ENCODE measurements at regions not wholly inside any gene's neighbourhood (a gene's known extent, or its start where the extent isn't known, plus 50 kb on each side); places are given as distances from the start of the nearest gene placed in this dataset.

- TF ChIP-seq, protein P1, sequence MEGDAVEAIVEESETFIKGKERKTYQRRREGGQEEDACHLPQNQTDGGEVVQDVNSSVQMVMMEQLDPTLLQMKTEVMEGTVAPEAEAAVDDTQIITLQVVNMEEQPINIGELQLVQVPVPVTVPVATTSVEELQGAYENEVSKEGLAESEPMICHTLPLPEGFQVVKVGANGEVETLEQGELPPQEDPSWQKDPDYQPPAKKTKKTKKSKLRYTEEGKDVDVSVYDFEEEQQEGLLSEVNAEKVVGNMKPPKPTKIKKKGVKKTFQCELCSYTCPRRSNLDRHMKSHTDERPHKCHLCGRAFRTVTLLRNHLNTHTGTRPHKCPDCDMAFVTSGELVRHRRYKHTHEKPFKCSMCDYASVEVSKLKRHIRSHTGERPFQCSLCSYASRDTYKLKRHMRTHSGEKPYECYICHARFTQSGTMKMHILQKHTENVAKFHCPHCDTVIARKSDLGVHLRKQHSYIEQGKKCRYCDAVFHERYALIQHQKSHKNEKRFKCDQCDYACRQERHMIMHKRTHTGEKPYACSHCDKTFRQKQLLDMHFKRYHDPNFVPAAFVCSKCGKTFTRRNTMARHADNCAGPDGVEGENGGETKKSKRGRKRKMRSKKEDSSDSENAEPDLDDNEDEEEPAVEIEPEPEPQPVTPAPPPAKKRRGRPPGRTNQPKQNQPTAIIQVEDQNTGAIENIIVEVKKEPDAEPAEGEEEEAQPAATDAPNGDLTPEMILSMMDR (conservative IDR thresholded peaks at IDR 0.05): no peak
- no peak overlapping the region for H4K5ac ChIP-seq (ENCODE audit: insufficient read length, low read depth, low read length)
- no peaks in the 10 kb centered on the region; the same call in 1 of the 2 replicates for H3K79me2 ChIP-seq (ENCODE audit: insufficient read depth, low read length)
- WGBS (ENCODE audit: extremely low coverage, insufficient read length, low lambda C conversion rate): no CpG with 5 or more reads among the region's 3 CpGs
- H3K9me3 ChIP-seq (ENCODE audit: control insufficient read depth, low read depth, low read length): no peaks in the 10 kb centered on the region
- no peak overlapping the region for H2AK5ac ChIP-seq (ENCODE audit: insufficient read length, low read length)
- no peak overlapping the region for H3K23ac ChIP-seq (ENCODE audit: insufficient read length, low read depth, low read length)
- H3K4ac ChIP-seq (ENCODE audit: low read depth, low read length): no peak overlapping the region
- no peak overlapping the region for H4K91ac ChIP-seq (ENCODE audit: insufficient read length, low read depth, low read length)
- Mint-ChIP-seq H3K27me3 (ENCODE audit: low read depth) (no peaks in the 10 kb centered on the region), H3K4me3 (no peak overlapping the region), H3K36me3 (ENCODE audit: insufficient read depth in 1 of 3, low read depth in 3 of 3) (peaks cover 0 to 5% (median 3%) of the 10 kb centered on the region in 3 experiments; a peak in 4 of 7 replicates), H3K4me1 (no peaks in the 10 kb centered on the region), H3K27ac (no peak overlapping the region), H3K9me3 (peaks cover 5 to 7% of the 10 kb centered on the region in 2 experiments; a peak in 3 of 5 replicates)
- H2AFZ ChIP-seq (ENCODE audit: low read length): no peak overlapping the region
- H3K4me2 ChIP-seq (ENCODE audit: insufficient read depth, insufficient read length, low read length): no peak overlapping the region
- H2BK20ac ChIP-seq (ENCODE audit: low read depth, low read length, poor library complexity, severe bottlenecking): no peak overlapping the region
- no peak overlapping the region for H4K8ac ChIP-seq (replicated peaks; ENCODE audit: insufficient read length, low read depth, low read length)
- H4K20me1 ChIP-seq (ENCODE audit: control insufficient read depth, insufficient read depth, insufficient read length): no peaks in the 10 kb centered on the region
- no peaks in the 10 kb centered on the region for H3K79me1 ChIP-seq (ENCODE audit: insufficient read depth, low read depth, low read length, poor library complexity, severe bottlenecking)
- no peak overlapping the region for H3K27ac ChIP-seq (ENCODE audit: insufficient read length, low read depth, low read length)
- no peak overlapping the region for H2BK120ac ChIP-seq (ENCODE audit: low read depth, low read length, poor library complexity, severe bottlenecking)
- no peak overlapping the region for H3K56ac ChIP-seq (ENCODE audit: insufficient read length, low read depth, low read length)
- no peak overlapping the region for H2BK15ac ChIP-seq (ENCODE audit: low read depth, low read length)
- no peak overlapping the region for H2BK5ac ChIP-seq (ENCODE audit: insufficient read length, low read length)
- H3K27me3 ChIP-seq (ENCODE audit: insufficient read depth, low read length): no peaks in the 10 kb centered on the region
- H3K14ac ChIP-seq (ENCODE audit: insufficient read depth, low read length): no peak overlapping the region
- no peak overlapping the region for H3K9ac ChIP-seq (ENCODE audit: extremely low read depth, insufficient read length, low read length)
- no peaks in the 10 kb centered on the region for H3K4me1 ChIP-seq (ENCODE audit: insufficient read depth, low read length)
- H3T11ph ChIP-seq (ENCODE audit: low read length): no peak overlapping the region
- no peak overlapping the region for H3K18ac ChIP-seq (ENCODE audit: insufficient read length, low read depth, low read length)
- H2BK12ac ChIP-seq (ENCODE audit: insufficient read length, low read depth, low read length): no peak overlapping the region
- H3K23me2 ChIP-seq (ENCODE audit: insufficient read length, low read depth, low read length, poor library complexity, severe bottlenecking): no peaks in the 10 kb centered on the region
- no peak for DNase-seq
Measured at GRCh38 chr2:14127765-14128164, 504.8 kb upstream of the LRATD1 start.
